ENCODE measurements at regions not wholly inside any gene's neighbourhood (a gene's known extent, or its start where the extent isn't known, plus 50 kb on each side); places are given as distances from the start of the nearest gene placed in this dataset.

DNA sequence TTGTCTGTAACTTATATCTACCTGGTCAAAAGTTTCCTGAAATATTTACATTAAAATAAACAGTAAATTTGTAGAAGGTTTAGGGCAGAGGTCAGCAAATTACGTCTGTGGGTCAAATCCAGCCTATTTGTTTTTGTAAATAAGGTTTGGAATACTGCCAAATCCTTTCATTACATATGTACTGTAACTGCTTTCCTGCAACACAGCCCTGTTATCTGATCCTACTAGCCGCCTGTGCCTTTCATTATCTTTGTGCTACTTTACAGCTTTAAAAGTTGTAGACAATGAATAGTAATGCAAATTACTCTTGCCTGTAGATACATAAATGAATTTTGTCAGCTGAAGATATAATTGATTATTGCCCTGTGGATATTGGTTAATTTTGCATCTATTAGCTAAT lies 369.6 kb upstream of the SLC7A11 start:
- H3K9me3 ChIP-seq (ENCODE audit: control insufficient read depth, low read length): no peaks in the 10 kb centered on the region
- no peak overlapping the region for H3K4me3 ChIP-seq (ENCODE audit: low read length)
- H3K9ac ChIP-seq (ENCODE audit: low read length): no peak overlapping the region
- H3K4me1 ChIP-seq (ENCODE audit: control insufficient read depth, insufficient read depth, low read length): peaks cover 22% of the 10 kb centered on the region
- DNase-seq (ENCODE audit: low read depth): no peak
- H3K27me3 ChIP-seq (replicated peaks; ENCODE audit: control insufficient read depth, insufficient read depth, low read length): no peaks in the 10 kb centered on the region
- no peaks in the 10 kb centered on the region for H3K36me3 ChIP-seq (ENCODE audit: control insufficient read depth, insufficient read depth, low read length, severe bottlenecking)

DNA sequence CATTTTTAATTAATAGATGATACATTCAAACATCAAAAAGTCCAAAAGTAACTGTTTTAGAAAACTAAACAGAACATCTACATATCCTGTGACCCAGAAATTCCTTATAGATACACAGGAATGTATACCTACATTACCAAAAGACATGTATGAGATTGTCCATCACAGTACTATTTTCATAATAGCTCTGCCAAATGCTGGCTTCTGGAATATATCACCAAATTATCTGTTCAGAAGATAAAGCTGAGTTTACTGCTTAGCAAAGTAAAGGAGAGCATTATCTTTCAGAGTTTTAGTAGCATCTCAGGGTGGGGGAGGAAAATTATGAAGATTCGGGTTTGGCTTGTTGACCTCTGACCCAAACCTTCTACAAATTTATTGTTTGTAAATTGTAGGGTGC lies 368.9 kb upstream of the SLC7A11 start:
- H3K9ac ChIP-seq (ENCODE audit: low read length): no peak overlapping the region
- H3K27me3 ChIP-seq (replicated peaks; ENCODE audit: control insufficient read depth, insufficient read depth, low read length): no peaks in the 10 kb centered on the region
- DNase-seq (ENCODE audit: low read depth): no peak
- peaks cover 18% of the 10 kb centered on the region for H3K4me1 ChIP-seq (ENCODE audit: control insufficient read depth, insufficient read depth, low read length)
- no peaks in the 10 kb centered on the region for H3K36me3 ChIP-seq (ENCODE audit: control insufficient read depth, insufficient read depth, low read length, severe bottlenecking)
- no peak overlapping the region for H3K4me3 ChIP-seq (ENCODE audit: low read length)
- H3K9me3 ChIP-seq (ENCODE audit: control insufficient read depth, low read length): no peaks in the 10 kb centered on the region

DNA sequence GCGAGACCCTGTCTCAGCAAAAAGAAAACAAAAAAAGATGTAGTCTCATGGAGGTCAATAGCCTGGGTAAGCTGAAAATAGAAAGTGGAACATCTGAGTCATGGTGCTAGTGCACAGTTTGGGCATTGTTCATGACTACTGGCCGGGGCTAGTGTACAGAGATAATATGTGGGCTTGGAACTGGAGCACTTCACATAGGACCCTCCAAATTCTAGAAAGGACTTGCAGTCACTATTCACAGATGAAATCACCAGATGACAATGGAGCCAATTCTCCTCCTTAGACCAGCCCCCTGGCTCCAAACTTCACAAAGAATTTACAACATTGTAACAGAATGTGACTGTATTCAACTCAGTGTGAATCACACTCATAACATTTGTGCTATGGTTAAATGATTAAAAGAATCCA lies 367.8 kb upstream of the SLC7A11 start:
- Histone ChIP-seq H3K9me3 (ENCODE audit: control insufficient read depth, low read length) (no peaks in the 10 kb centered on the region), H3K27me3 (replicated peaks; ENCODE audit: control insufficient read depth, insufficient read depth, low read length) (no peaks in the 10 kb centered on the region)

DNA sequence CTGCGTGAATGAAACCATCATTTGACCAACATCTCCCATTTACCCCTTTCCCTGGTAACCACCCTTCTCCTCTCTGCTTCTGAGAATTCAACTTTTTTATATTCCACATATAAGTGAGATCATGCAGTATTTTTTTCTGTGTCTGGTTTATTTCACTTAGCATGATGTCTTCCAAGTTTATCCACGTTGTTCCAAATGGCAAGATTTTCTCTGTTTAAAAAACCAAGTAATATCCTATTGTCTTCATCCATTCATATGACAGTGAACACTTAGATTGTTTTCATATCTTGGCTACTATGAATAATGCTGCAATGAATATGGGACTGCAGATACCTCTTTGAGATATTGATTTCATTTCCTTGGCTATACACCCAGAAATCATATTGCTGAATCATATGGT lies 362.4 kb upstream of the SLC7A11 start:
- H3K9me3 ChIP-seq (ENCODE audit: control insufficient read depth, low read length): no peaks in the 10 kb centered on the region
- no peaks in the 10 kb centered on the region for H3K36me3 ChIP-seq (ENCODE audit: control insufficient read depth, insufficient read depth, low read length, severe bottlenecking)
- H3K4me3 ChIP-seq (ENCODE audit: low read length): no peak overlapping the region
- H3K9ac ChIP-seq (ENCODE audit: low read length): no peak overlapping the region
- no peak for DNase-seq (ENCODE audit: low read depth)
- no peaks in the 10 kb centered on the region for H3K27me3 ChIP-seq (replicated peaks; ENCODE audit: control insufficient read depth, insufficient read depth, low read length)
- peaks cover 4% of the 10 kb centered on the region for H3K4me1 ChIP-seq (ENCODE audit: control insufficient read depth, insufficient read depth, low read length)

More for the DNA sequence above, 367.8 kb upstream of the SLC7A11 start:
- no peak overlapping the region for H3K9ac ChIP-seq (ENCODE audit: low read length)
- H3K4me3 ChIP-seq (ENCODE audit: low read length): no peak overlapping the region
- H3K4me1 ChIP-seq (ENCODE audit: control insufficient read depth, insufficient read depth, low read length): peaks cover 18% of the 10 kb centered on the region
- DNase-seq (ENCODE audit: low read depth): peak; percentile 72
- H3K36me3 ChIP-seq (ENCODE audit: control insufficient read depth, insufficient read depth, low read length, severe bottlenecking): no peaks in the 10 kb centered on the region

DNA sequence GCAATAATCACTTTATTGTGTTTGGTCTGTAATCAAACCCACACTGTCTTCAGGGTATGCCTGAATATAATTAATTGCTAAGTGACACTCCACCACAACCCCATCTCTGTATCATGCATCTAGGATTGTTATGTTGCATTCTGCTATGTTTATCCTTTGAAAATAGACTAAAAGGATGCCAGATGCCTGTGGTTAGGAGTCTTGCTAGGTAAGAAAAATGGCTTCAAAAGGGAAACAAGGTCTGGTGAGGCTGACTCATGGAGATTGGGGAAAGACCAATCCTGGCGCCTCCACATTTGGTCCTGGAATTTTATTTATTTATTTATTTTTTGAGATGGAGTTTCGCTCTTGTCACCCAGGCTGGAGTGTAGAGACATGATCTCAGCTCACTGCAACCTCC lies 360.5 kb upstream of the SLC7A11 start:
- no peak for DNase-seq (ENCODE audit: low read depth)
- no peak overlapping the region for H3K4me3 ChIP-seq (ENCODE audit: low read length)
- no peaks in the 10 kb centered on the region for H3K27me3 ChIP-seq (replicated peaks; ENCODE audit: control insufficient read depth, insufficient read depth, low read length)
- no peaks in the 10 kb centered on the region for H3K9me3 ChIP-seq (ENCODE audit: control insufficient read depth, low read length)
- H3K9ac ChIP-seq (ENCODE audit: low read length): no peak overlapping the region
- H3K36me3 ChIP-seq (ENCODE audit: control insufficient read depth, insufficient read depth, low read length, severe bottlenecking): no peaks in the 10 kb centered on the region
- H3K4me1 ChIP-seq (ENCODE audit: control insufficient read depth, insufficient read depth, low read length): peaks cover 3% of the 10 kb centered on the region

DNA sequence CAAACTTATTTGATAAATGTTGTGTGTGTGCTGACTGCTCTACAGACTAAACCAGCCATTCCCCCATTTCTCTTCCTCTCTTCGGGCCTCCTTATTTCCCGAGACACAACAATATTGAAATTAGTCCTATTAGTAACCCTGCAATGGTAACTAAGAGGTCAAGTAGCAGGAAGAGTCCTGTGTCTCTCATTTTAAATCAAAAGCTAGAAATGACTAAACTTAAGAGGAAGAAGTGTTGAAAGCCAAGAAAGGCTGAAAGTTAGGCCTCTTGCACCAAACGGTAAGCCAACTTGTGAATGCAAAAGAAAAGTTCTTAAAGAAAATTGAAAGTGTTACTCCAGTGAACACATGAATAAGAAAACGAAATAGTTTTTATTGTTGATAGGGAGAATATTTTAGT lies 357.8 kb upstream of the SLC7A11 start:
- Histone ChIP-seq H3K27me3 (replicated peaks; ENCODE audit: control insufficient read depth, insufficient read depth, low read length) (no peaks in the 10 kb centered on the region), H3K9me3 (ENCODE audit: control insufficient read depth, low read length) (no peaks in the 10 kb centered on the region), H3K36me3 (ENCODE audit: control insufficient read depth, insufficient read depth, low read length, severe bottlenecking) (no peaks in the 10 kb centered on the region), H3K9ac (ENCODE audit: low read length) (no peak overlapping the region), H3K4me1 (ENCODE audit: control insufficient read depth, insufficient read depth, low read length) (peaks cover 24% of the 10 kb centered on the region), H3K4me3 (ENCODE audit: low read length) (no peak overlapping the region)
- DNase-seq (ENCODE audit: low read depth): no peak

DNA sequence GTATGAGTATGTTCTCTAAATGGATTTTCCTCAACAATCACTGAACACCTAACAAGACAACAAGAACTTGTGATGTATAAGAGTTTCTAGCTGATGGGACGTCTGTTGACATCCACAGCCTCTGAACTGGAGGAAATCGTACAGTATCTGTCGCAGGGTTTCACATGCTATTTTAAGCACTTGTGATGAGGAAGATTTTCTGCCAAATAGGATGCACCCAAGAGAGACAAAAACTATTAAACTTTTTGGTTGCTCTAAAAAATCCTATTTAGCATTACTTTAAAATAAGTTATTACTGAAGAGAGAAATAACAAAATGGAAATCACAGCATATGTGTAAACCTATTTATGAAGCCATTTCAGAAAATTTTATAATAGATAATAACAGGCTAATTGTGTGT lies 356.1 kb upstream of the SLC7A11 start:
- Histone ChIP-seq H3K4me3 (ENCODE audit: low read length) (no peak overlapping the region), H3K9ac (ENCODE audit: low read length) (no peak overlapping the region)
- no peak for DNase-seq (ENCODE audit: low read depth)

DNA sequence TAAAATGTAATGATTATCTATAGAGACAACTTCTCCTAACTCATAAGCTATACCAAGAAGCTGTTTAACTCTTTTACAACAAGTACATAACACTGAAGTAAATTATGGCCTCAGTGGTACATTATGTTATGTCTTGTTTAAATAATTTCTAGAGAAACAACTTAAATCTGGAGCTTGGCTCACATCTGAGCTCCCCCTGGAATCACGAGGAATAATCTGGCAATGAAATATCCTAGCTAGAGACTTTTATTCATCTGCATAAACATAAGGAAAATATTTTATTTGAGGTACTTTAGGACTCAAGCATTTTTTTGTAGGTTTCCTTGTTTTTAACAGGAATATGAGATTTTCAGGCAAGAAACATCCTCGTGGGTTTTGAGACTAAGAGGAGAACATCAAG lies 354.7 kb upstream of the SLC7A11 start:
- Histone ChIP-seq H3K27me3 (replicated peaks; ENCODE audit: control insufficient read depth, insufficient read depth, low read length) (no peaks in the 10 kb centered on the region), H3K4me3 (ENCODE audit: low read length) (no peak overlapping the region), H3K9me3 (ENCODE audit: control insufficient read depth, low read length) (no peaks in the 10 kb centered on the region), H3K36me3 (ENCODE audit: control insufficient read depth, insufficient read depth, low read length, severe bottlenecking) (no peaks in the 10 kb centered on the region), H3K9ac (ENCODE audit: low read length) (no peak overlapping the region), H3K4me1 (ENCODE audit: control insufficient read depth, insufficient read depth, low read length) (peaks cover 24% of the 10 kb centered on the region)
- no peak for DNase-seq (ENCODE audit: low read depth)

More for the DNA sequence above, 356.1 kb upstream of the SLC7A11 start:
- H3K36me3 ChIP-seq (ENCODE audit: control insufficient read depth, insufficient read depth, low read length, severe bottlenecking): no peaks in the 10 kb centered on the region
- no peaks in the 10 kb centered on the region for H3K27me3 ChIP-seq (replicated peaks; ENCODE audit: control insufficient read depth, insufficient read depth, low read length)
- no peaks in the 10 kb centered on the region for H3K9me3 ChIP-seq (ENCODE audit: control insufficient read depth, low read length)
- peaks cover 24% of the 10 kb centered on the region for H3K4me1 ChIP-seq (ENCODE audit: control insufficient read depth, insufficient read depth, low read length)

DNA sequence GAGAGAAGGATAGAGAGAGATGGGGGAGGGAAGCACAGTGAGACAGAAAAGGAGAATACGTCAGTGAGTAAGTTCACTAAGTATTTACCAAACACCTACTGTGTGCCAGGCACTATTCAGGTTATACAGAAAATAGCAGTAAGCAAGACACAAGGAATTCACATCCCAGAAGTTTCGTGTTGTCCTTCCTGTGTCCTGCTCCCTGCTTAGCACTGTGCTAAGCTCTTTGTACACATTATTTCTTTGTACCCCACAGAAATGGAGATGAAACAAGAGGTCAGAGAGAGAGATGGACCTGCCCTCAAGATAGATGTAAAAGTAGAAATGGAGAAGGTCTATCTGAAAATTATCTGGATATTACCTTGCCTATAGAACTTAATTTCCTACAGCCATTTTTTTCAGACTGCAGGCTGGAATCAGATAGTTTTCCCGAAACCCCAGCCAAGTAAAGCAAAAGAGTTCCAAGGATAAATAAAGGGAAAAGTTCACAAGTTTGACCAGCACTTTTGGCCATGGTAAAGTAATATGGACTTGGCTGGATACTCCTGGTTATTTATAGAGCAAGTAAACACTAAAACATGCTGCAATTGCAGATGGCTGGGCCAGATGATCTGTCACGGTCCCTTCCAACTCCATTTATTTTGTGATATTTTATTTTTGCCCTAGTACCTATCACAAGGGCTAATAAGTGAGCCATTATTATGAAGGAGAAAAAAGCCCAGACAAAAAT lies 353.7 kb upstream of the SLC7A11 start:
- peaks cover 24% of the 10 kb centered on the region for H3K4me1 ChIP-seq (ENCODE audit: control insufficient read depth, insufficient read depth, low read length)
- peak; percentile 69 for DNase-seq (ENCODE audit: low read depth)
- H3K4me3 ChIP-seq (ENCODE audit: low read length): peak overlapping the region; percentile 60
- peak overlapping the region; percentile 62 for H3K9ac ChIP-seq (ENCODE audit: low read length)
- no peaks in the 10 kb centered on the region for H3K27me3 ChIP-seq (replicated peaks; ENCODE audit: control insufficient read depth, insufficient read depth, low read length)
- no peaks in the 10 kb centered on the region for H3K36me3 ChIP-seq (ENCODE audit: control insufficient read depth, insufficient read depth, low read length, severe bottlenecking)
- H3K9me3 ChIP-seq (ENCODE audit: control insufficient read depth, low read length): no peaks in the 10 kb centered on the region

DNA sequence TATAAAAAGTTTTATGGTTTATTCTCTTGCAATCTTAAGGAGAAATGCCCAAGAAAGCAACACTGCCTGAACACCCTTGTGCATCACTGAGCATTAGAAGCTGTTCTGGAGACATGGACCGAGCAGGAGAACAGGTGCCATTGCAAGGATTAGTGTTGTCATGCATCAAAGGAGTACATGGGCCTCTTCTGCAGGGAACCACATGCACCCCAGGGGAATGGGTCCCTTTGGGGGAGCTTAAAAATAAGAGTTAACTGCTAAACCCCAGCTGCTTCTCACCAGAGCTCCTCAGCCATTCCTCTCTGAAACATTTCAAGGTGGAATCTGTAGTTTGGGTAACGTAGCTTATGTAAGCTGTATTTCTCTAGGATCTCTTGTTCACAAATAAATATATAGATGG lies 353.0 kb upstream of the SLC7A11 start:
- no peaks in the 10 kb centered on the region for H3K9me3 ChIP-seq (ENCODE audit: control insufficient read depth, low read length)
- no peaks in the 10 kb centered on the region for H3K27me3 ChIP-seq (replicated peaks; ENCODE audit: control insufficient read depth, insufficient read depth, low read length)
- DNase-seq (ENCODE audit: low read depth): no peak
- H3K9ac ChIP-seq (ENCODE audit: low read length): no peak overlapping the region
- no peaks in the 10 kb centered on the region for H3K36me3 ChIP-seq (ENCODE audit: control insufficient read depth, insufficient read depth, low read length, severe bottlenecking)
- peaks cover 24% of the 10 kb centered on the region for H3K4me1 ChIP-seq (ENCODE audit: control insufficient read depth, insufficient read depth, low read length)
- no peak overlapping the region for H3K4me3 ChIP-seq (ENCODE audit: low read length)

DNA sequence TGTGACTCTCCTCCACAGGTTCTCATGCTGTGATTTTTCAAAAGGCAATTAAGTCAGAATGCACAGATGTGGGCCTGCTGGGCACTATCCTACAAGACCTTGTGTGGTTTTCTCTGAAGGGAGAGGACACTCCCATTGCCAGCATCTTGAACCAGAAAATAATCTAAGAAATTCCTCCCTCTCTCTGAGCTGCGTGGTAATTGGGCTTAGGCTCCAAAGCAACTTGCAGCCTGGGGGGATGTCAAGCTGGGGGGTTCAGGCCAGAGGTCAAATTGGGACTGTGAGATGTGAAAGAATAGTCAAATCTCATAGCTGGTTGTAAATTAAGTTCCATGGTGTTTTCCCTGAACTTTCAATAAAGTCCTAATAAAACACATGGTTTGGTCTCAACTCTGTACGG lies 350.6 kb upstream of the SLC7A11 start:
- Histone ChIP-seq H3K9ac (ENCODE audit: low read length) (no peak overlapping the region), H3K4me1 (ENCODE audit: control insufficient read depth, insufficient read depth, low read length) (peaks cover 22% of the 10 kb centered on the region), H3K9me3 (ENCODE audit: control insufficient read depth, low read length) (no peaks in the 10 kb centered on the region), H3K36me3 (ENCODE audit: control insufficient read depth, insufficient read depth, low read length, severe bottlenecking) (no peaks in the 10 kb centered on the region), H3K4me3 (ENCODE audit: low read length) (no peak overlapping the region), H3K27me3 (replicated peaks; ENCODE audit: control insufficient read depth, insufficient read depth, low read length) (no peaks in the 10 kb centered on the region)
- no peak for DNase-seq (ENCODE audit: low read depth)

DNA sequence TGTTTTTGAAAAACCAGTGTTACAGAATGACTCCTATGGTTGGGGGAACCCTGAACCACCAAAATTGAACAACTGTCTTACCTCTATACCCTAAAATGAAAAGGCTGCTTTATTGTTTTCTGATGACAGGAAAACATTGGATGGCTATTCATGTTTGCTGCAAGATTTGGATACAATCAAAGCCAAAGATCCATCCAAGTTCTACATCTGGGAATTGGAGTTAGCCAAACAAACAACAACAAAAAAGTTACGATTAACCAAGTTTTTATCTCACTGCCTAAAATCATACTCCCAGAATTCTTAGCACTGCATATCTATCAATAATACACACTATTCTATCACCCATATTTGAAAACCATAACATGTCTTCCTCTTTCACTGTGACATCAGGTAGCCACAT lies 349.7 kb upstream of the SLC7A11 start:
- no peak for DNase-seq (ENCODE audit: low read depth)
- H3K4me1 ChIP-seq (ENCODE audit: control insufficient read depth, insufficient read depth, low read length): peaks cover 18% of the 10 kb centered on the region
- no peaks in the 10 kb centered on the region for H3K9me3 ChIP-seq (ENCODE audit: control insufficient read depth, low read length)
- H3K27me3 ChIP-seq (replicated peaks; ENCODE audit: control insufficient read depth, insufficient read depth, low read length): no peaks in the 10 kb centered on the region
- H3K9ac ChIP-seq (ENCODE audit: low read length): no peak overlapping the region
- H3K4me3 ChIP-seq (ENCODE audit: low read length): no peak overlapping the region
- no peaks in the 10 kb centered on the region for H3K36me3 ChIP-seq (ENCODE audit: control insufficient read depth, insufficient read depth, low read length, severe bottlenecking)
